Fibroblast of peridontal ligament (primary cell): ENCODE measurements at regions not wholly inside any gene's neighbourhood (a gene's known extent, or its start where the extent isn't known, plus 50 kb on each side); places are given as distances from the start of the nearest gene placed in this dataset.

Source experiments
- DNase-seq: peaks from one replicate; pipeline ENCODE4 v3.0.0-alpha.2; 2010; ENCODE audit errors: extremely low read depth

DNA sequence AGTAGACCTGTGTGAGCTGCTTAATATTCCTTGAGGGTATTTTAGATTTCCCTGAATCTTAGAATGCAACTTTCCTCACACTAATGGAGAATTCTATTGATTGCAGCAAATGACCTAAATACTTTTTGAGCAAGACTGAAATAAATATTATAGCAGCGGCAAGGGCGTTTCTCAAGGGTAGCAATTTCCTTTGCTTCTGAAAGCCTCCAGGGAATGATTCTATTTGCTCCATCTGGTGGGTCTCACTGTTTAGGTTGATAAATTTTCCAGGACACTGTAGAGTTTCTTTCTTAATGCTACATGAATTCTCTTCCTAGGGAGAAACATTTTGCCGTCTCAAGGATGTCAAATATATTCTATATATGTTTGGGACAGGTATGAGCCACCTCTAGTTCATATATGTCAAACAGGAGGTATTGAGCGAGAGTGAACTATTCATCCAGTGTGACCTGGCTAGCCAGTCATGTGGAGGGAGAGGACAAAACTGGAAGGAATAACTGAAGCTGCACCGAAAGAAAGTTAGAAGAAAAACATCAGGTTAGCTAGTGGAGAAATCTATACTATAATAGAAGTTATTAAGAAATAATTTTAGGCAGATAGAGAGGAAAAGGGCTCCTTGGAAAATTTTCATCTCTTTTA is 57.9 kb upstream of the FZD8 start:
- no peak for DNase-seq

GRCh38 chr10:35696392-35697287 is 54.5 kb upstream of the FZD8 start:
- no peak for DNase-seq

GRCh38 chr10:35693800-35694199 is 51.7 kb upstream of the FZD8 start:
- DNase-seq = no peak
